Hepatic stellate cell (primary cell): ENCODE measurements at regions not wholly inside any gene's neighbourhood (a gene's known extent, or its start where the extent isn't known, plus 50 kb on each side); places are given as distances from the start of the nearest gene placed in this dataset.

Experiments
- DNase-seq: peaks from one replicate; pipeline ENCODE4 v3.0.0; 2011; ENCODE audit warnings: low spot score

- no peak for DNase-seq
These were observed 159.7 kb upstream of the CDH20 start for GRCh38 chr18:61173554-61173953.

GRCh38 chr18:61183798-61184197 is 149.4 kb upstream of the CDH20 start:
- DNase-seq, result no peak

GRCh38 chr18:61187971-61188370 is 145.3 kb upstream of the CDH20 start:
- no peak for DNase-seq

- no peak for DNase-seq
These were observed 143.9 kb upstream of the CDH20 start for GRCh38 chr18:61189376-61189775.

GRCh38 chr18:61194726-61195125 is 138.5 kb upstream of the CDH20 start:
- no peak for DNase-seq

GRCh38 chr18:61196750-61197149 is 136.5 kb upstream of the CDH20 start:
- DNase-seq, result no peak

GRCh38 chr18:61198486-61198885 is 134.7 kb upstream of the CDH20 start:
- DNase-seq, result no peak

- DNase-seq, result no peak
These were observed 133.9 kb upstream of the CDH20 start for GRCh38 chr18:61199171-61199848.

- DNase-seq, result no peak
These were observed 131.7 kb upstream of the CDH20 start for GRCh38 chr18:61201511-61201910.

- DNase-seq, result no peak
These were observed 130.1 kb upstream of the CDH20 start for GRCh38 chr18:61203151-61203550.

GRCh38 chr18:61209801-61210200 is 123.4 kb upstream of the CDH20 start:
- no peak for DNase-seq

GRCh38 chr18:61216051-61216450 is 117.2 kb upstream of the CDH20 start:
- DNase-seq, result no peak

- no peak for DNase-seq
These were observed 111.0 kb upstream of the CDH20 start for GRCh38 chr18:61222206-61222605.

- DNase-seq, result no peak
These were observed 107.9 kb upstream of the CDH20 start for GRCh38 chr18:61225336-61225735.

- DNase-seq, result no peak
These were observed 96.7 kb upstream of the CDH20 start for GRCh38 chr18:61236356-61237057.

- DNase-seq, result no peak
These were observed 95.7 kb upstream of the CDH20 start for GRCh38 chr18:61237529-61237928.

GRCh38 chr18:61239051-61239450 is 94.2 kb upstream of the CDH20 start:
- DNase-seq, result no peak

- DNase-seq, result no peak
These were observed 91.9 kb upstream of the CDH20 start for GRCh38 chr18:61241260-61241853.

- no peak for DNase-seq
These were observed 88.6 kb upstream of the CDH20 start for GRCh38 chr18:61244632-61245031.

GRCh38 chr18:61245276-61245675 is 88.0 kb upstream of the CDH20 start:
- DNase-seq, result no peak

- DNase-seq, result no peak
These were observed 84.6 kb upstream of the CDH20 start for GRCh38 chr18:61248589-61248988.

GRCh38 chr18:61256291-61256690 is 76.9 kb upstream of the CDH20 start:
- no peak for DNase-seq

GRCh38 chr18:61261870-61262269 is 71.4 kb upstream of the CDH20 start:
- DNase-seq, result no peak

- no peak for DNase-seq
These were observed 60.4 kb upstream of the CDH20 start for GRCh38 chr18:61272793-61273192.
